HG03025 (cell line): ENCODE measurements at regions not wholly inside any gene's neighbourhood (a gene's known extent, or its start where the extent isn't known, plus 50 kb on each side); places are given as distances from the start of the nearest gene placed in this dataset.
A peak's percentile ranks its signal among the peaks of the same experiment; 100 is the strongest.
"Not testable (repeated sequence)": the region's sequence is repeated elsewhere in the genome, so short reads cannot be mapped to it uniquely, and the experiment has no call there.

ENCODE experiments used
- ATAC-seq: cut with Tn5 transposase; IDR thresholded peaks from one replicate; pipeline ENCODE4 v1.9.1; 2021; ENCODE audit warnings: mild to moderate bottlenecking, moderate library complexity; ENCODE audit not compliant: unreplicated experiment, low FRiP score

- ATAC-seq: no peak
Observed at GRCh38 chr18:35822413-35822812, 150.1 kb upstream of the RMP24 start.

GRCh38 chr18:35826477-35826876 is 146.0 kb upstream of the RMP24 start:
- ATAC-seq: no peak

DNA sequence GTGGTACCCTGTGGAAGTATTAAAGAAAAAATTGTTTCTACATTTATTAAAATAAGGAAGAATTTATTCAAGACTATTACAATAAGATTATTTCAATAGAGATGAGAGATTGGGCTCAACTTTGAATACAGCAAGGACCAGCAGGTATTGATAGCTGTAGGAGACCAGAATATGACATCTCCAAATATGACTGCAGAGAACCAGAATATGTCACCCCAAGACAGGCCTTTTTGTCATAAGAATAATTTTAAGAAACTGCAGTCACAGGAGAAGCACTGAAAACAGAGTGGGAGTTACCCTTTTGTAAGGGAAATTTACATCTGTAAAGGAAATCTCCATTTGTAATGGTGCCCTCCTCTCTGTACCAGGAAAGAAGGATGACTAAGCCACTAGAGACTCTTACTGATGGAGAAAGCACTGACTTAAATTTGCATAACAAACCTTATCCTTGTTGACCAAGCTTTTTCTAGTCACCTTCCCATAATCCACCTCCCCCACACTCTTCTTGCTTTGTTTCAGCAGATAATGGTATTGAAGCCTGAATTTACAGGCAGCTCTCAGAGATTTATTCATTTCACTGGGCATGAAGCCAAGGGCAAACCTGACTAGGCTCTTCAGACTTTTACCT is 145.1 kb upstream of the RMP24 start:
- ATAC-seq: no peak

GRCh38 chr18:35827903-35828275 is 144.6 kb upstream of the RMP24 start:
- ATAC-seq: no peak

GRCh38 chr18:35828591-35828990 is 143.9 kb upstream of the RMP24 start:
- ATAC-seq: no peak

DNA sequence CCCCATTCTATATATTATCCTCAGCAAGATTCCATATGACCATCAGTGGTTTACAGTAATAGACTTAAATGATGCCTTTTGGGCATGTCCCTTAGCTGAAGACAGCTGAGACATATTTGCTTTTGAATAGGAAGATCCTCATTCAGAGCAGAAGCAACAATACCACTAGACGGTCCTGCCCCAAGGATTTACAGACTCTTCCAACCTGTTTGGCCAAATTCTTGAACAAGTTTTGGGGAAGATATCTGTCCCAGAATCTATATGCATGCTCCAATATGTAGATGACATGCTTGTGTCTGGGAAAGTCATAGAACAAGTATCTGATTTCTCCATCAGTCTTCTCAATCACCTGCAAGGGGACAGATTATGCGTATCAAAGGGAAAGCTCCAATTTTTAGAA is 137.1 kb upstream of the RMP24 start:
- no peak for ATAC-seq

DNA sequence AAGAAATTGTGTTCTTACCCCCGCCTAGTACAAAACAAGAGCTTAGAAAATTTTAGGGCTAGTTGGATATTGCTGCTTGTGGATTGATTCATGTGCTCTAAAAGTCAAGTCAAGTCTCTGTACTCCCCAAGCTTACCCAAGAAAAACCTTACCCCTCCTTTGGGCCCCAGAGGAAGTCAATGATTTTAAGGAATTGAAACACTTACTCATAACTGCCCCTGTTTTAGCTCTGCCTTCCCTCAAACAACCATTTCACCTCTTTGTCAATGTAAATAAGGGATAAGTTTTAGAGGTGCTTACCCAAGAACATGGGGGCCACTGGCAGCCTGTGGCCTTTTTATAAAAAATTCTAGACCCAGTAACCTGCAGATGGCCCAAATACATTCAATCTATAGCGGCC is 136.6 kb upstream of the RMP24 start:
- ATAC-seq: peak; percentile 89

DNA sequence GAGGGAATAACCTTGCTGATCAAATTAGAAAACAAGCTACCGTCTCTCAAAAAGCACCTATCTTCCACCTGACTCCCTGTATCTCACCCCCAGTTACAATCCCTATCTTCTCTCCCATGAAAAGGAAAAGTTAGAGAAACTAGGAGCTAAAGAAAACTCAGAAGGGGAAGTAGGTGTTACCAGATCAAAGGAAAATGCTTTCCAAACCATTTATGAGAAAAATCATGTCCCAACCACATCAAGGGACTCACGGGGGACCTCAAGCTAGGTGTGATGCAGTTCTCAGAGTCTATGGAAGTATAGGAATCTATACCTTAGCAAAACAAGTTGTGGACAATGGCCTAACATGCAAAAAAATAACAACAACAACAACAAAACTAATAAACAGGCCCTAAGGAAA is 135.5 kb upstream of the RMP24 start:
- no peak for ATAC-seq

GRCh38 chr18:35837922-35838496 is 134.5 kb upstream of the RMP24 start:
- no peak for ATAC-seq

DNA sequence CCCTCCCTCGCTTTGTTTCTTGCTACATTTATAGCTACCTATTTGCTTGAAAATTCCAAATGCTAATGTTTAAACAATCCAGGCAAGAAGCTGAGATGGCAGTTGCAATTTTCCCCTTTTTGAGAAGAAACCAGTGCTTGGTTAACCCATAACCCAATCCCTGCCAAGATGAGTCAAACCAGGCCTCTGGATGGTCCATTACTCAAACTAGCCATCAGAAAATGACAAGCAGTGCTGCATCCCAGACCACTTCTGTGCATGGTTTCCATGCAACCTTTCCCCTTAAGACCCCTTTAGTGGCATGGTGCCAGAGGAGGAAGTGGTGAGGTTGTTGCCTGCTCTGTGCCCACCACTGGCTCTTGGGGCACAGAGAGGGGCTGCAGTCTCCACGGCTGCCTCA is 131.2 kb upstream of the RMP24 start:
- ATAC-seq: no peak

GRCh38 chr18:35842536-35842935 is 129.9 kb upstream of the RMP24 start:
- no peak for ATAC-seq

DNA sequence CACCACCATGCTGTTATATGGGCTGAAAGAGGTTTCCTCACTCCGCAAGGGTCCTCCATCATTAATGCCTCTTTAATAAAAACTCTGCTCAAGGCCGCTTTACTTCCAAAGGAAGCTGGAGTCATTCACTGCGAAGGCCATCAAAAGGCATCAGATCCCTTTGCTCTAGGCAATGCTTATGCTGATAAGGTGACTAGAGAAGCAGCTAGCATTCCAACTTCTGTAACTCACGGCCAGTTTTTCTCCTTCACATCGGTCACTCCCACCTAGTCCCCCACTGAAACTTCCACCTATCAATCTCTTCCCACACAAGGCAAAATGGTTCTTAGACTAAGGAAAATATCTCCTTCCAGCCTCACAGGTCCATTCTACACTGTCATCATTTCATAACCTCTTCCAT is 124.2 kb upstream of the RMP24 start:
- ATAC-seq: not testable (repeated sequence)

DNA sequence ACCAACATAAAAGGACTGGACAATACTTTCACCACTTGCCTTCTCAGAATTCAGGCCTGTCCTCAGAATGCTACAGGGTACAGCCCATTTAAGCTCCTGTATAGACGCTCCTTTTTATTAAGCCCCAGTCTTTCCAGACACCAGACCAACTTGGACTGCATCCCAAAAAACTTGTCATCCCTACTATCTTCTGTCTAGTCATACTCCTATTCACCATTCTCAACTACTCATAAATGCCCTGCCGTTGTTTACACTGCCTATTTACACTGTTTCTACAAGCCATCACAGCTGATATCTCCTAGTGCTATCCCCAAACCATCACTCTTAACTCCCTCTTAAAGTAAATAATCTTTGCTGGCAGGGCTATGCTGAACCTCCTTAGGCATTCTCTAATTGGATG is 123.2 kb upstream of the RMP24 start:
- ATAC-seq: not testable (repeated sequence)

DNA sequence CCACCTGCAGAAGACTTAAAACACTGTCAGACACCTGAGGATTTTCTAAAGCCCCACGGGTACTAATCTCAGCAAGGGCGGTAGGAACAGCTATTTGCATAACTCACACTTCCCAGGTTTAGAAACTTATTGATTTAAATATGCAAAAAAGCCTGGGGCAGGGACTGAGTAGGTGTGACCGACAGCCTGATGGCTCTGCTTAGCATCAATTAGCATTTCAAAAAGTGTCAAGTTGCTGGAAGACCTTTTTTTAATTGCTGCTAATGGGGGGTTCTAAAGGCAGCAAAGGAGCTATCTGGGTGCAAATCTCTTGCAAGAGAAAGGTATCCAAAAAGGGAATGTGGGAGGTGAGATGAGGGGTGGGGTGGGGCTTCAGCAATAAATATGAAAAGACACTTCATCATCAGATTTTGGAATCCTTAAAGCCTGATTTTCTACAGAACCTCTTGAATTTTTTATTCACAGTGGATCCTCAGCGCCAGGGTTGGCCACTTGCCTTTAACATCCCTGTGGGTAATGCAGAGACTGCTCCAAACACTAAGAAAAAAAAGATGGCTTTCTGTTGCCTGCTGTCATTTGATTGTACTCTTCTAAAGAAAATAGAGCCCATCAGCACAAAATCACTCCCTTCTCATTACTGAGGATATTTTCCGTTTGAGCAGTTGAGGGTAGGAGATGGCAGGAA is 121.1 kb upstream of the RMP24 start:
- no peak for ATAC-seq

DNA sequence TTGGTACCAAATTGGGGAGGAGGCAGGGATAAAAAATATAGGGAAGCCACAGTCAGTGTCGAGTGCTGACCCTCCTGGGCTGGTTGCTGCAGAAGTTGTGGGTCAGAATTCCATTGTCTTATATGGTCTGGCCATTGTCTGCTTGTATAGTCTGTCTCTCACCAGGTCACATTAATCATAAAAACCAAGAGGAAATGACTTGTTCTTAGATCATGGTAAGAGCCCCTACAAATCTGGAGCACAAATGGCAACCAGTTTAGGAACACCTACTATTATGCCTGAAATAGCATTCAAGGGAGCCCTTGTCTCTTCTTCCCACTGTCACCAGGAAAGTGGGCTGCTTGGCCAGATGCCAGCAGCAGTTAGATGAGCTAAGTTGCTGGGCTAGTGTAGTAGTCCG is 119.7 kb upstream of the RMP24 start:
- ATAC-seq: no peak

DNA sequence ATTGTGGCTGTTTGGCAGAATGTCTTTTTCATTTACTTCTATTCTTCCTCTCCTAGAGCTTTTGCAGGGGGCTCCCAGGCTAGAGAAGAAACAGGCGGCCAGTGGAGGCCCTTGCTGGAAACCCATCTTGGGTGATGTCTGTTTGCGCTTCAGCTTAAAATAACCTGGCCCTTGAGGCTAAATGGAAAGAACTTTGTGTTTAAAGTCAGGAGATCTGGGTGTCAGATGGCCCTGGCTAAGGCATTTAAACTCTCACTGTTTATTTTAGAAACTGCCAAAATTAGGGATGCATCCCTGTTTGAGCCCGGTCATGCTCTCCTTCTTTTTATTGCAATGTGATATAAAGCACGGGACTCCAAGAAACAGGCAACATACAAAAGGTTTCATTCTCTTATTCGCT is 118.4 kb upstream of the RMP24 start:
- ATAC-seq: no peak

DNA sequence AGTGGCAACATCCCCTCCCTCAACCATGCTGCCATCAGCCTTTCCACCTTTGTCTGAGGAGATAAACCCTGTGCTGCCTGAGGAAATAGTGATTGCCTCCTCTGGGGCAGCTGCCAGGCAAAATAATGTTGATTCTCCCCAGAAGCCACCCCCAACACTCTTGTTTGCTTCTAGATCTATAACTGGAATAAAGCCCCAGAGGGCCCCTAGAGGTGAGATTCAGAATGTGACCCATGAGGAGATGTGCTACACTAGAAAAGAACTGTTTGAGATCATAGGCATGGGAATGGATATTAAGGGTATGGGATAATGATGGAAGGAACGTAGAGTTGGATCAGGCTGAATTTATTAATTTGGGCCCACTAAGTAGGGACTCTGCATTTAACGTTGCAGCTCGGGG is 116.3 kb upstream of the RMP24 start:
- no peak for ATAC-seq

DNA sequence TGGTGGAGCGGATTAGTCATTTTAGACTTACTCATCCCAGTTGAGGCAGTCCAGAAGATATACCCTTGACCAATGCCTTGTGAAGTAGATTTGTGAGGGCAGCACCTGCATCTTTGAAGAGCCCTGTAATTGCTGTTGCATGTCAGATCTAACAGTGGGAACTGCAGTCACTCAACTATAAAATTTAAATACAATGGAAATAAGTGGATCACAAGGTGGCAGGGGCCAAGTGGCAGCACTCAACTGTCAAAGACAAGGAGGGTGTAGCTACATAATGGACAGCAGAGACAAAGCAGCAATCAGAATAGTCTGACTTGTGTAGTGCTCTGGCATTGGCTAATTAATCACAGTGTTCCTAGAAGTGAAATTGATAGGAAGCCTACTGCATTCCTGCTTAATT is 115.8 kb upstream of the RMP24 start:
- ATAC-seq: not testable (repeated sequence)

DNA sequence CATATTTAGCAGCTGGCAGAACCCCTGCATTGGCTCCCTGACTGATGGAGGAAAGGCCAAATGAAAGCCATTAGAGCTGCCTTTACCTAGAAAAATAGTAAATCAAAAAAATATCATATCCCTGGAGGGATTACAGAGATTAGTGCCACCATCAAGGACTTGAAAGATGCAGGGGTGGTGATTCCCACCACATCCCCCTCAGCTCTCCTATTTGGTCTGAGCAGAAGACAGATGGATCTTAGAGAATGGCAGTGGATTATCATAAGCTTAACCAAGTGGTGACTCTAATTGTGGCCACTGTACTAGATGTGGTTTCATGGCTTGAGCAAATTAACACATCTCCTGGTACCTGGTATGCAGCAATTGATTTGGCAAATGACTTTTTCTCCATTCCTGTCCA is 114.9 kb upstream of the RMP24 start:
- ATAC-seq: not testable (repeated sequence)

DNA sequence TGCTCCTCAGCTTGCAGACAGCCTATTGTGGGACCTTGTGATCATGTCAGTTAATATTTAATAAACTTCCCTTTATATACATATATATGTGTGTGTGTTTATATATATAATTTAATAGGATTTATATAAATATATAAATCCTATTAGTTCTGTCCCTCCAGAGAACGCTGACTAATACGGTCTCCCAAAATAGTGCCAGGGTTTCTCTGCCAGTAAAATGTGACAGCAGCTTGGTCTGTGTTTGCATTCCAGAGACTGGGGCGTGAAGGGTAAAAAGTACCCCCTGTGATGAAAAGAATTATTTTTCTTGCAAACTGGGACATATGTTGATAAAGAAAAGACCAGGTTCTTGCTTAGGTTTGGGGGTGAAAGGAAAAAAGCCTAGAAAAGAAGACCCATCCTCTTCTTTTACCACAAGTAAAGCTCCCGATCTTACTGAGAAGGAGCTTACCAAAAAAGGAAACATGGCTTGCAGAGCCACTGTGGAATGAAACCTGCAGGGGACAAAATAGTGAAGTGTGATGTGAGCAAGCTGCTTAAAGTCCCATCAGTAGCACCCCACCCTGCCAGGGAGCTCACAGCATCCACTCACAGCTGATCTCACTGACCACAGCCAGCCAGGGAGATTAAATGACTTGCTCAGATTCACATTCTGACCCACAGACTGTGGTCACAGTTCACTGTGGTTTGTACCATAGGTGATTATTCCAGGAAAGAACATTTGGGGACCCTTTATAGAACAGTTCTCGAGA is 110.9 kb upstream of the RMP24 start:
- no peak for ATAC-seq

- ATAC-seq: no peak
Observed at GRCh38 chr18:35862119-35862640, 110.3 kb upstream of the RMP24 start.
